Ishikawa (cell line): ENCODE measurements at regions not wholly inside any gene's neighbourhood (a gene's known extent, or its start where the extent isn't known, plus 50 kb on each side); places are given as distances from the start of the nearest gene placed in this dataset.

ENCODE experiments used
- CEBPB ChIP-seq: IDR thresholded peaks from 2 replicates; pipeline ENCODE4 v1.6.1; 2012
- CREB1 ChIP-seq: IDR thresholded peaks from 2 replicates; pipeline ENCODE4 v1.6.1; 2012; ENCODE audit warnings: low read depth
- EGR1 ChIP-seq: IDR thresholded peaks from 2 replicates; pipeline ENCODE4 v1.6.1; 2012
- EP300 ChIP-seq: IDR thresholded peaks from 2 replicates; pipeline ENCODE4 v1.6.1; 2012; ENCODE audit warnings: borderline replicate concordance
- FOXM1 ChIP-seq: IDR thresholded peaks from 2 replicates; pipeline ENCODE4 v1.6.1; 2012; ENCODE audit warnings: low read depth, borderline replicate concordance
- MAX ChIP-seq: IDR thresholded peaks from 2 replicates; pipeline ENCODE4 v1.6.1; 2012
- NFIC ChIP-seq: IDR thresholded peaks from 2 replicates; pipeline ENCODE4 v1.6.1; 2012
- RAD21 ChIP-seq: IDR thresholded peaks from 2 replicates; pipeline ENCODE4 v1.6.1; 2012; ENCODE audit warnings: low read depth
- REST ChIP-seq: IDR thresholded peaks from 2 replicates; pipeline ENCODE4 v1.6.1; 2012; ENCODE audit warnings: low read depth, mild to moderate bottlenecking
- TAF1 ChIP-seq: IDR thresholded peaks from 2 replicates; pipeline ENCODE4 v1.6.1; 2012; ENCODE audit warnings: low read depth, mild to moderate bottlenecking
- TCF12 ChIP-seq: IDR thresholded peaks from 2 replicates; pipeline ENCODE4 v1.6.1; 2012; ENCODE audit warnings: low read depth
- TEAD4 ChIP-seq: IDR thresholded peaks from 2 replicates; pipeline ENCODE4 v1.6.1; 2012
- USF1 ChIP-seq: IDR thresholded peaks from 2 replicates; pipeline ENCODE4 v1.6.1; 2012
- YY1 ChIP-seq: IDR thresholded peaks from 2 replicates; pipeline ENCODE4 v1.6.1; 2012; ENCODE audit warnings: low read depth
- ZBTB7A ChIP-seq: IDR thresholded peaks from 2 replicates; pipeline ENCODE4 v1.6.1; 2012; ENCODE audit warnings: low read depth

- TF ChIP-seq ZBTB7A, result no peak
- TF ChIP-seq RAD21, result no peak
- no peak for TF ChIP-seq REST
- TF ChIP-seq TAF1, result no peak
- TF ChIP-seq EP300, result no peak
- no peak for TF ChIP-seq EGR1
- no peak for TF ChIP-seq YY1
- TF ChIP-seq CREB1, result no peak
- TF ChIP-seq NFIC, result no peak
- no peak for TF ChIP-seq USF1
- no peak for TF ChIP-seq FOXM1
- TF ChIP-seq TEAD4, result no peak
- no peak for TF ChIP-seq TCF12
- TF ChIP-seq CEBPB, result no peak
- TF ChIP-seq MAX, result no peak
Measured at GRCh38 chr7:155161690-155162089, 91.6 kb downstream of the HTR5A start.

- TF ChIP-seq RAD21, result no peak
- no peak for TF ChIP-seq TAF1
- no peak for TF ChIP-seq CEBPB
- TF ChIP-seq CREB1, result no peak
- TF ChIP-seq MAX, result no peak
- no peak for TF ChIP-seq EGR1
- no peak for TF ChIP-seq USF1
- TF ChIP-seq REST, result no peak
- TF ChIP-seq ZBTB7A, result no peak
- TF ChIP-seq TCF12, result no peak
- TF ChIP-seq EP300, result no peak
- TF ChIP-seq TEAD4, result no peak
- TF ChIP-seq FOXM1, result no peak
- no peak for TF ChIP-seq NFIC
- no peak for TF ChIP-seq YY1
Measured at GRCh38 chr7:155162422-155162821, 92.3 kb downstream of the HTR5A start.

- TF ChIP-seq EP300 (no peak), USF1 (no peak), CEBPB (no peak), ZBTB7A (no peak), MAX (no peak), CREB1 (no peak), RAD21 (no peak), TCF12 (no peak), REST (no peak), YY1 (no peak), TEAD4 (no peak), EGR1 (no peak), TAF1 (no peak), NFIC (no peak), FOXM1 (no peak)
Measured at GRCh38 chr7:155163696-155164095, 93.6 kb downstream of the HTR5A start.

GRCh38 chr7:155164316-155164715 lies 94.2 kb downstream of the HTR5A start:
- TF ChIP-seq YY1 (no peak), EP300 (no peak)
